HG03378 (cell line): ENCODE measurements at regions not wholly inside any gene's neighbourhood (a gene's known extent, or its start where the extent isn't known, plus 50 kb on each side); places are given as distances from the start of the nearest gene placed in this dataset.
"Not testable (repeated sequence)": the region's sequence is repeated elsewhere in the genome, so short reads cannot be mapped to it uniquely, and the experiment has no call there.

ENCODE experiments used
- ATAC-seq: cut with Tn5 transposase; IDR thresholded peaks from one replicate; pipeline ENCODE4 v1.9.1; 2021; ENCODE audit warnings: mild to moderate bottlenecking, moderate library complexity; ENCODE audit not compliant: unreplicated experiment

DNA sequence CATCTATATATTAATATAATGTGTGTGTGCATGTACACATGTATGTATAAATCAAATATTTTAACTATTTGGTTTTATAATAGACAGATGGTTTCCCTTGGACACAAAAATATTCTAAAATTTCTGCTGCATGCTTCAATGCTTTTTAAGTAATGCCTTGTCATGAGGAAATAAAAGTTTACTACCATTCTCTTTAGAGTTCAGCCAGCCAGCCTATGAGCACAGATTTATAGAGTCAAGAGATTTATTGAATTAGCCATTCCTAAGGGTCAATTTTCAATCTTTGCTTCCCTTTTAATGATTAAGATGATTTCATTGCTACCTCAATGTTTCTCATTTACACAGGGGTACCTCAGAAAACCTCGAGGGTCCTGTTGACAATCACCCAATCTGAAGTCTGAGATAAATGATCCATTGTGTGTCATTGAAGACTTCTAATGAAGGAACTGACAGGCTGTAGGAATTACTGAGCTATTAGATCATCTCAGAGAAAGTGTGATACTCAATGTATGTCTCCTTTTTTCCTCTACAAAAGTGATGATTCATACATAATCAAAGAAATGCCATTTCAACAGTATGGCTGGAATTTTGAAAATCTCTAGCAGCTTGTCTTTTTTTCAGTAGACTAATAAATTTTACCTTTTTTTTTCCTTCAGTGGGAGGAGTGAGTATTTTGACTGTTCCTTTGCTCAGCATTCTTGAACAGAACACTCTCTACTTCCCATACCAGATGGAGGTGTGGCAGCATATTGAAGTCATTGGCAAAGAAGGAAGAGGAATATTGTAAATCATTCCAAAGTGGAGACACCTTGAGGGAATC, 222.6 kb upstream of the PCDH18 start:
- ATAC-seq = no peak

DNA sequence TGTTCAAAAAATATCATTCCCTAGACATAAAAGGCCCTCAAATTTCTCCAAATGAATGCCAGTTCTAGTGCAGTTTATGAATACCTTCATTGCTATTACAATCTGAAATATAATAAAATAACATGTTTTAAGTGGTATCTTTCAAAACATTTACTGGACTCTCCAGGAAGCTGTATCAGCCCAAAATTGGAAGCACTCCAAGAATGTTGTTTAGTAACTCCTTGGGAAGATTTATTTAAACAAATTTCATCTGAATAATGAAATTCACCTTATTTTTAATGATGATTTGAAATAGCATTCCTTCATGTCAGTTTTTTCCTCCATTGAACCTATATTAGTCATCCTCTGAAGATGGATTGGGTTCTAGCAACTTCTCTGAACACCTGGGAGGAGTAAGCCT, 217.2 kb upstream of the PCDH18 start:
- no peak for ATAC-seq

DNA sequence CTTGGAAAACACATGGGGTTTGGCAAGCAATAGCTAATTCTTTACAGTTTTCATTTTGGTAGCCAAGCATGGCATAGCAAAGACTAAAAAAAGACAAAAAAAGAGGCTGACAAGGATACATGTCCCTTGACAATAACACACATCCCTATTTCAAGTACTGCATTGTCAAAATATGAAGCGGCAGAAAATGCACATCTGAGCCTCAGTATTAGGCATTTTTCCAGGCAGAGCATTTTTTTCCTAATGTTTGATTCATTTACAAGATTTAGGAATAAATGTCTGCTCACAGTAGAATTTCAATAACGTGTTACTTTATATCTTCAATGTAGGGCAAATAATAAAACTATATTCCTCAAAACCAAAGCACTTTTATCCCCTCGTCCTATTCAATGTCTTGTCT, 216.3 kb upstream of the PCDH18 start:
- ATAC-seq = no peak

DNA sequence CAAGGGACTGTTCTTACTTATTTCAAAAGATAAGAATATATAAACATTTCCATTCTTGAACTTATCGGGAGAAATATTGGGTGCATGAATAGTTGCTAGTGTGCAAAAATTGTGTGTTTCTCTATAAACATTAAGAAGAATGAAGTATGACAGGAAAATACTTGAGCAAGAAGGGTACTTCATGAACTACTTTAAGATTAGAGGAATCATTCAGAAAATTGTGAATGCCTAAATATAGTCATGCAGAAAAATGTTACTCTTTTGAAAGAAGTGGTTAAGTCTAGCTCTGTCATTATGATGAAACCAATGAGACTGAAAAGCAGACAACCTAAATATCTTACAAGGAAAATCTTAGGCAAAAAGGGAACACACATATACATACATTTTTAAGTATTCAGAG, 207.8 kb upstream of the PCDH18 start:
- no peak for ATAC-seq

DNA sequence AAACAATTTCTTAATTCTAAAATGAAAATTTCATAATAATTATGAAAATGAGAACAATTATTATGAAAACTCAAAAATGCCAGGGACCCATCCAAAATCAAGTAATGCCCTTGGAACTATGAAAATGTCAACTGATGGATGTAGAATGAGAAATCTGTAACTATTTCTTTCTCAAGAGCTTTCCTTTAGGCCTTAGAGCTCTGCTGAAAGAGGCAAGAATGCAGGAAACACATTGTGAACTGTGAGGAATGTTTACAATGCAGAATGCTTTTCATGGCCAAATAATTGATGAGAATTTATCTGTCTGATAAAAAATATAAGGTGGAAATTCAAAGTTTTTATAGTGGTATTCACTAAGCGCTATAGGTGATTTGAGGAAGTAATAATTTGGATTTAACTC, 207.1 kb upstream of the PCDH18 start:
- ATAC-seq = no peak

DNA sequence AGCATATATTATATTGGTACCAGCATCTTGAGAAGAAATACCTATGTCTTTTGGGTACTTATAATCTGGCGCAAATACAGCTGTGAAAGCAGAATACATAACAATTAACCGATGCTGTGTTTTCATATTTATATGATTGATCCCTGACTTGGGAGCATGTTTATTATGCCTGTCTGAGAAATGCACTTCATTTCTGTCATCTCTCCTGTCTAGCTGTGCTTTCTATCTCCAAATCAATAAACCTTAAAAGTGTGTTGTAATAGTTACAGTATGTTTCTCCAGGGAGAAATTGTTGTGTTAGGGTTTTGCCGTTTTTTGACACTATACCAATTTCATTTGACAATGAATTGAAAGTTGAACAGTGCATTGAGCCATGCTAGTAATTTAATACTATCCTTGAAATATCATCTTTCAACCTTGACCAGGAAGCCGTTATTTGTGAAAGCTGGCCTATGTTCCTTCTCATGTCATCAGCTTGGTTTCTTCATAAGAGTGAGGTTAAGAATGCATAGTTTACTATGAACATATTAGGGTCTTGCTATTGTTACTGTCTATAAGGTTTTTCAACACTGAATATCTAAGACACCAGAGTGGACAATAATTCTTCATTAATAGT, 206.2 kb upstream of the PCDH18 start:
- ATAC-seq = no peak

DNA sequence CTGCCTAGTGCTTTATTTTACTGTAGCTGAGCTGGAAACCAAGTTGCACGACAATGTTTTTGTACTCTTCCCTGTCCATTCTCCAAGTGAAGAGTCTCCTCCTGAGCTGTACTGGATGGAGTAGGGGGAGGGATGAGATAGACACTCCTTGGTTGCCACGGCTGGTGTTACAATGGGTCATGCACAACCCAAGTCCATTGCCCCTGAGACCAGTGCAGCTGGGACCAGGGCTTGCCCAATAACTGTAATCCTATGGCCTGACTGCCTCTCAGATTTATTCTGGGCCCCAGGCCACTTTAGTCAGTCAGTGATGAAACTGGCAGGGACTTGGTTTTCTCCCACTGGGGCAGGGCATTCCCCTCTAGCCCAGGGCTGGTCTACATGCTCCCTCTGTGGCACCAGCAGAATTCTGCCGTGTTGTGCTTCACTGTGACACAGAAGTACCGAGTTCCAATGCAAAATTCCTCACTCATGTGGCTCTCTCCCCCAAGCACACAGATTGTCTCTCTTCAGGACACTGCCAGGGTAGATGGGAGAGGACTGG, 203.3 kb upstream of the PCDH18 start:
- no peak for ATAC-seq

DNA sequence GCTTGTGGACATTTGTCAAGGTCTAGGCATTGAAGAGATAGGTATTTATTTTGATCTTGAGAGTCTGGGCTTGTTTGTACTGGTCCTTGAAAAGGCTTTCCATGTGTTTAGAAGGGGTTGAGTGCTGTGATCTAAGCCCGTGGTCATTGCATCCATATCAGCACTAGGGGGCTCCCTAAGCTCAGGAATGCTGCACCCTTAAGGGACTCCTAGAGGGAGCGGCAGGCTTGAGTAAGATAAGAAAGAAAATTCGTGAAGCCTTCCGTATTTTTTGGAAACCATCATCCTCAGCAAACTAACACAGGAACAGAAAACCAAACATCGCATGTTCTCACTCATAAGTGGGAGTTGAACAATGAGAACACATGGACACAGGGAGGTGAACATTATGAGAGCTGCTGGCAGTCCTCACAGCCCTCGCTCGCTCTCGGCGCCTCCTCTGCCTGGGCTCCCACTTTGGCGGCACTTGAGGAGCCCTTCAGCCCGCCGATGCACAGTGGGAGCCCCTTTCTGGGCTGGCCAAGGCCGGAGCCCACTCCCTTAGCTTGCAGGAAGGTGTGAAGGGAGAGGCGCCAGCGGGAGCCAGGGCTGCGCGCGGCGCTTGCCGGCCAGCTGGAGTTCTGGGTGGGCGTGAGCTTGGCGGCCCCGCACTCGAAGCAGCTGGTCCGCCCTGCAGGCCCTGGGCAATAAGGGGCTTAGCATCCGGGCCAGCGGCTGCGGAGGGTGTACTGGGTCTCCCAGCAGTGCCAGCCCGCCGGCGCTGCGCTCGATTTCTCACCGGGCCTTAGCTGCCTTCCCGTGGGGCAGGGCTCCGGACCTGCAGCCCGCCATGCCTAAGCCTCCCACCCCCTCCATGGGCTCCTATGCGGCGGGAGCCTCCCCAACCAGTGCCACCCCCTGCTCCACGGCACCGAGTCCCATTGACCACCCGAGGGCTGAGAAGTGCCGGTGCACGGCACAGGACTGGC, 201.2 kb upstream of the PCDH18 start:
- not testable (repeated sequence) for ATAC-seq

DNA sequence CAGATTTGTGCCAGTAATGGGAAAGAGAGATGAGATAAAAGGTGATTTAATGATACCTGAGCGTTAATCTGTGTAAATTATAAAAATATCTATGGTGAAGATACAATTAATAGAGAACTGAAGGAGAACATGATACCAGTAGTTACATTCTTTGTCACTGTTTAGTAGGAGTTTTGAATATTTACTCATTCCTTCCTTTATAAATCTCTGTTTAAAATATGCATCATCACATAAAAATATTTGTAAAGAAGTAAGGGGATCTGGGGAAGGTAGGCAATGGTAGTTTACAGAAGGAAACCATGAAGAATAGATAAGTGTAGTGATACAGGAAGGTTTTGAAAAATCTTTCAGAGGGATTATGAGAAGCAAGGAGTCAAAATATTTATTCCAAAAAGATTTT, 190.6 kb upstream of the PCDH18 start:
- no peak for ATAC-seq

DNA sequence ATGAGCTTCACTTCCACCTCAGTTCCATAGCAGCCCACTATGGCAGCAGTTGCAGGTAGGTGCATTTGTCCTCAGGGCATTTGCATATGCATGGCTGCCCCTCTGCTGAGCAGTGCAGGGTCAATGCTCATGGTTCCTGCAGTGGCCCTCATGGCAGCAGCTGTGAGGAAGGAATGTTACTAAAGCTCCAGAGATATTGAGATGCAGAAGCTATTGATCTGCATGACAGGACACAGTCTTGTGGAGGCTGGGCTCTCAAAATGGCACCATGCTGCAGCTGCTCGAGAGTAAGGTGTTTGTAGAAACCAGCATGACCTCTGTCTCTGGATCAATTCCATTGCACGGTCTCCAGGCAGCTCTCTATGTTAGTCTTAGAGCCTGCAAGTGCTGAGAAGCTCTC, 179.2 kb upstream of the PCDH18 start:
- ATAC-seq = no peak

DNA sequence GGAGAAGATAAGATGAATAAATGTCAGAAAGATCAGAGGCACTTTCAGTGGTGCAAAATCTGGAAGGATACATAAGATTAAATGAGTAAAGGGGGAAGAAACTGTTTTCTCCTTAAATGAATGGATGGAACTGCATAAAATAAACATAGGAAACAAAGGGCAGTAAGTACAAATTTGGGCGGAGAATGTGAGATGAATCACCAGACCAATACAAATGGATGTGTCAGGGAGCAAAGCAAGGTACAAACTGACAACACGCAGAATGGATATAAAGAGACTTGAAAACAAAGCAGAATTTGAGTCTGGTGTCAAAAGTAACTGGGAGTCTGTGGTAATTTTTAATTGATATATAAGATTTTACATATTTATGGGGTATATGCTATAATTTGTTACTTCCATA, 175.3 kb upstream of the PCDH18 start:
- ATAC-seq = no peak

DNA sequence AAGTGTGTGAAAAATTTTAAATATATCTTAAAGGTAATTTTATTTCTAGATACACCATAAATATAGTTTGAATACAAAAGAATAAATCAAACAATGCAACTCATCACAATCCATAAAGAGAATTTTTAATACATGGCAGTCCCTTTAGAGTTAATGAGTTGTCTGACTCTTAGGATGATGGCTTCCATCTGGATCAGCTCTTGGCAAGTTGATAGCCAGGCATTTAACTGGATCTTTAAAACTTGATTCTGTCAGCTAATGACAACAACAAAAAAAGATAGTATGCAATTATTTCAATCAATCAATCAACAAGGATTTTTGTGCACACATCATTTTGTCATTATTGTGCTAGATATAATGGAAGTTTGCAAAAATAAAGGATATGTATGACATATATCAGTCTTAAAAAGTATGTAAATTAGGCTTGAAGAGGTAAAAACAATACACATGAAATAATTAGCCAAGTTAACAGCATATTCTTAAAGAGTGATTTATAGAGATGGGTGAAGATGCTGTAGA, 174.9 kb upstream of the PCDH18 start:
- ATAC-seq = no peak

DNA sequence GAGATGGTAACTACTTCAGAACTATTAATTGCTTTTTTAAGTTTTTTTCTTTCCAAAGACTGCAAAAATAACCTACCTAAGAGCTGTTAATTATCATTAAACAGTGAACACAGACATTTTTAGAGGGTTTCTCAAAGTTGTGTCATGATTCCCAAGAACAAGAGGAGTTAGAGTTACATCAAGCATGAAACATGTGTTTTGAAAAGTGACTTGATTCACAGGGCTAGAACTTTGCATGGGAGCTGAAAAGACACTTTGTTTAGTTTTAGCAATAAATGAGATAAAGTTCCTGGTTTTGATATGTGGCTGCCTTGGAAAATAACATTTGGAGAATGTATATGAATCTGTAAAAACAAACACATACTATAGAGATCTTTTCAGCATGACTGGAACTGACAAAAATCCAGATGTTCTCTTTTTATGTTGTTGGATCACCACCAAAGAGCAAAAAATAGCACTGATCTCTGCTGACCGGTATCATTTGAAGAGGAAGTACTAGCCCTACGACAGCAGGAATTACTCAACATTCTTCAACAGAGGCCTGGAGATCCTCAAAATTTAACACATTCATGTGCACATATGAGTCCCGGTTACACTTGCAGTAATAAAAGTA, 173.0 kb upstream of the PCDH18 start:
- no peak for ATAC-seq

DNA sequence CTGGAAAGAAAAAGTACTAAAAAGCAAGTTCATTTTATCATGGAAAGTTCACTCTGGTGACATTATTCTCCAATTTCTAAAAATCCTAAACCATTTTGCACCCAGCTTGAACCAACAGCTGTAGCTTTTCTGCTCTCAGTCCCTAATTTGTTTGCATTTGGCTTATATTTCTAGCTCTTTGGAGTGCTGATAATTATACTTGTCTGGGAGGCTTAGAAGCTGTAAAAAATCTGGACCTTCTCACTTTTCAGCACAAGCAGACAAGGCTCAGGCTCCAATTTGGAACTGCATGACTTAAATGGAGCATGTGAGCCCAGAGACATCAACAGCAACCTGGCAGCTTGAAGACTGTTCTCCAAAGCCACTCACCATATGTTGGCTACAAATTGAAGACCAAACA, 170.9 kb upstream of the PCDH18 start:
- ATAC-seq = no peak

DNA sequence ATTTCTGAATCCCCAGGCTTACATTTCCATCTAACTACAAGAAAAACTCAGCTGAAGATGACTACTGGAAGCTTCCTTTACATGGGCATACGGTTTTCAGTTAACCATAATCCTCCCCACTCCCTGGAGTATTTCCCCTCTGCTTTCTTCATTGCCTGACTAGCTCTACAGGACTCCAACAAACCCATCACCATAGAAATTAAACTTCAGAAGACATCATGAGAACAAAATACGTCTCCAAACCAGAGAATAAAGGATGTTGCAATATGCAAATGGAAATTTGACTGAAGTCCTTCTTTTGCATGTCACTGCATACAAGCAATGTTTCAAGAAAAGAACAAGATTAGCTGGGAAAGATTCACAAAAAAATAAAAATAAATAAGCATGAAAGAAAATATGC, 170.2 kb upstream of the PCDH18 start:
- no peak for ATAC-seq

DNA sequence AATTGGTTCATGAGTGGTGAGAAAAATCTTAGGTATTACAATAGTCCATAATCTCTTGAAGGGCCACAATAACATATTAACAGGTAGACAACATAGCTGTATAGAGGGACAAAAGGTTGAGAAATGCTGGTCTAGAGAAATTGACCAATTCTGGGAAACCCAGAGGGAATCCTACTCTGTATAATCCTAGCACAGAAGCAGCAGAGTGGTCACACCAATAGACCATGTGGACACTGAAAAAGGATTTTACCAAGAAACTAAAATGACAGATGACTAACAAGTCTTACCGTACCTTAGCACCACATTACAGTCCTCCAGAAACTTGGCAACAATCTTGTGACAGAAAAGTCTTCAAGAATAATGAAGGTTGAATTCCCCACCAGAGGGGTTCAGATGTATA, 169.1 kb upstream of the PCDH18 start:
- ATAC-seq = no peak

DNA sequence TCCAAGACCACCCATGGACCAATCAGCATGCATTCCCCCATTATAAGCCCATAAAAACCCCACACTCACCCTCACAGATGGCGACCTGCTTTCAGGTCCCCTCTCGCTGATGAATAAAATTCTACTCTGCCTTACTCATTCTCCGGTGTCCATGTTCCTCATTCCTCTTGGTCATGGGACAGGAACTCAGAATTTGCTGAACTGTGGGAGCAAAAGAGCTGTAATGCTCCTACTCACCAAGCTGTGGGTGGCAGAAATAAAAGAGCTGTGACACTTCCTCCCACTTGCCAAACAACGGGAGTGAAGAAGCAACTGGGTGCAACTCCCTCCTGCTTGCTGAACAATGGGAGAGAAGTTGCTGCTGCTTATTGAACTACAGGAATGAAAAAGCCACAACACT, 168.5 kb upstream of the PCDH18 start:
- no peak for ATAC-seq

DNA sequence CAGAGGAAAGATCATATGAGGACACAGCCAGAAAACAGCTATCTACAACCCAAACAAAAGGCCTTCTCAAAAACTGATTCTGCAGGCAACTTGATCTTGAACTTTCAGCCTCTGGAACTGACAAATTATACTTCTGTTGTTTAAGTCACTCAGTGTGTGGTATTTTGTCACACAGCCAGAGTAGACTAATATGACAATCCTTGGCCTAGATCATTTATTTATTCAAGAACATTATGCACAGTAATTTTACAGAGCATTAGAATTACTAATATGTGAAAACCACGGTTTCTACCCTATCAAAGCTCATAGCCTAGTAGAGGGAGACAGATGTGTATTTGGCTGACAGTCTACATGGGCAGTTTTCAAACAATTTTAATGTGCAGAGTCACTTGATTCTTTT, 167.8 kb upstream of the PCDH18 start:
- no peak for ATAC-seq

DNA sequence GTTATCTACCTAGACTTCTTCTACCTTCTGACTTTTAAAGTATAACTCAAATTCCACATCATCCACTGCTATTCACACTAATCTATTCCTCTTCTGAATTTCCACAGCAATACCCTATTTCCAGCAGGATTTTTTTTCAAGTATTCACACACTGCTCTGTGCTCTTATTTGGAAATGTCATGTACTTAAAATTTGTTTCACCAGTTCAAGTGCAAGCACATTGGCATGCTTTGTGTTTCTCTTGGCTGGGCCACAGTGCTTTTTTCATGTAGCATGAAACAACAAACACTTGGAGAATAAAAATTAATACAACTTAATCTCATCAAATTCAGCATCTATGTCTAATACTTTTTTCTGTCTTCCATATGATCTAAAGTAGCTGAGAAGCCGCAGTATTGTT, 161.8 kb upstream of the PCDH18 start:
- ATAC-seq = no peak

DNA sequence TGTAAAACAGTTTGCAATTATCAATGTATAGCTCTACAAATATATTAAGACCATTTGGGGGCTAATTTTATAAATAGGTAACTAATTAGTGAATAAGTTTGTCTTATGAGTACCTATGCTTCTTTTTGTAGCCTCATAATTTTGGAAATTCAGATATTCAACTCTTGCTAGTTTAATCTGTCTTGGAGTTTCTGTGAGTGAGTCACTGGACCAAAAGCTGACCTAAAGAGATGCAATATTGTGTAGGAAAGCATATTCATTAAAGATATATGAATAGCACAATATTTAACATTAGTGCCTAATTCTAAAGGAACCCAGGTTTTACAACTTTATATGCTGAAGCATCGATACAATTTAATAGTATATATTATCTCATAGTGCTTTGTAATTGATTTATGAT, 161.3 kb upstream of the PCDH18 start:
- ATAC-seq = no peak

DNA sequence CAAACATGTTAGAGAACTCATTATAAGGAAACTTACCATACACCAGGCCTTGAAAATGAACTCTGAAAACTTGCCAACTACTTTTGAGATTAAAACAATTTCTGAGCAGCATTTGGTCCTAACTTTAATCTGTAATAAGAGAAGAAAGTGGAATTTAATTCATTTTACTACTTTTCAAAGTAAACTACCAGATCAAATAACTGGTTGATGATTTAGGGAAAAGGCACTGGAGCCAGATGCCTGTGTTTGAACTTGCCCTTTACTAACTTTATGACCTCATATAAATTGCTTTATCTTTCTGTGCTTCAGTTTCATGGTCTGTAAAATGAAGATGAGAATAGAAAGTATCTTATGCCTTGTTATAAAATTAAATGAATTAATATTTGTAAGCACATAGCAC, 159.9 kb upstream of the PCDH18 start:
- no peak for ATAC-seq
